ENCODE measurements at regions not wholly inside any gene's neighbourhood (a gene's known extent, or its start where the extent isn't known, plus 50 kb on each side); places are given as distances from the start of the nearest gene placed in this dataset.
"Not testable (repeated sequence)": the region's sequence is repeated elsewhere in the genome, so short reads cannot be mapped to it uniquely, and the experiment has no call there.

DNA sequence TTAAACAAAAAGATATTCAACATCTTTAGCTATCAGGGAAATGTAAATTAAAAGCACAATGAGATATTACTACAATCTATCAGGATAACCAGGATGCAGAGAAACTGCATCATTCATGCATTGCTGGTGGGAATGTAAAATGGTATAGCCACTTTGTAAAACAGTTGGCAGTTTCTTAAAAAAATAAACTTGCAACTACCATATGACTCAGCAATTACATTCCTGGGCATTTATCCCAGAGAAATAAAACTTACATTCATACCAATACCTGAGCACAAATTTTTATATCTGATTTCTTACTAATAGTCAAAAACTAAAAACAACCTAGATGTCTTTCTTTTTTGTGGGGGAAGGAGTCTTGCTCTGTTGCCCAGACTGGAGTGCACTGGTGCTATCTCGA is 190.3 kb upstream of the TAB2 start:
- DNase-seq (ENCODE audit: low spot score), result no peak

DNA sequence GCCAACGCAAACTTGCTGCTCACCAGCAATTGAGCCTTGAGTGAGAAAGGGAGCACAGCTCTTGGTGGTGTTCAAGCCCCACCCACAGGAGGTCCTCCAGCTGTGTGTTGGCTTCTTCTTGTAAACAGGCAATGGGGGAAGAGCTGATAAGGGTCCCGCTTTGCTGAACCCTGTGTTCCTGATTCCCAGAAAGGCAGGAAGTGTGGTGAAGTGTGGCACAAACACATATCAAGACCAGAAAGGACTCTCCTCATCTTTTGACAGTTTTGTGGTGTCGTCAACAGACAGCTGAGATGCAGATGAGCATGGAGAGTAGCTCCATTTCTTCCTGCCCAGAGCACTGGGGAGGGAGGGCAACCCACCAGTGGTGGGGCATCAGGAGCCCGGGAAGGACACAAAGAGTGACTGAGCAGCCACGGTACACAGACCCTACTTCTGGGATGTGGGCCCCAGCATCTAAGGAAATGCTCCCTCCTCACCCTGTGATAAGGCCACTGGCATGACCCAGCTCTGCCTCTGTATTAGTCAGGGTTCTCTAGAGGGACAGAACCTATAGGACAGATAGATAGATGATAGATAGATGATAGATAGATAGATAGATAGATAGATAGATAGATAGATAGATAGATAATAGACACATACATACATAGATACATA is 188.9 kb upstream of the TAB2 start:
- peak; percentile 73 for DNase-seq (ENCODE audit: low spot score)

DNA sequence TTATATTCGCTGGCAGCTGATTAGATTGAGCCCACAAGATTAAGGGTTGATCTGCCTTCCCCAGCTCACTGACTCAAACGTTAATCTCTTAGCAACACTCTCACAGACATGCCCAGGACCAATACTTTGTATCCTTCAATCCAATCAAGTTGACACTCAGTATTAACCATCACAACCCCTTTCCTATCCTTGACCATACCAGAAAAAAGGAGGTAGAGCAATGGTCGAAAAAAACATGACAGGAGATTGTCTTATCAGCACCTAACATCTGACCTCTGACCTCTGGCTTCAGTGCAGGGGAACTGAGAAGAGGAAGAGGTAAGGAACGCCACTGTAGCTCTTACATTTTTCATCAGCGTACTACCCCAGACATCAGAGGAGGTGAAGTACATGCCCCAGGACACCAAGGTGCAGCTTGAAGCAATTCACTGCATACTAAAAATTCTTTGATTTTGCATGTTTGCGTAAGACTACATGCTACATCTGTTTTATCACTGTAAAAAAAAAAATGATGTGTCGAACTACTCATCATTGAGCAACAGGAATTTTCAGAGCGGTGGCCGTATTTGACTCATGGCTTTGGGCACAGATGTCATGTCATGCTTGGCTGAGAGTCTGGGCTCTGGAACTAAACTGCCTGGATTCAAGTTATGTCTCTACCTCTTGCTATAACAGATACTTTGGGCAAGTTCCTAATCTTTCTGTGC is 188.0 kb upstream of the TAB2 start:
- peak; percentile 38 for DNase-seq (ENCODE audit: low spot score)

DNA sequence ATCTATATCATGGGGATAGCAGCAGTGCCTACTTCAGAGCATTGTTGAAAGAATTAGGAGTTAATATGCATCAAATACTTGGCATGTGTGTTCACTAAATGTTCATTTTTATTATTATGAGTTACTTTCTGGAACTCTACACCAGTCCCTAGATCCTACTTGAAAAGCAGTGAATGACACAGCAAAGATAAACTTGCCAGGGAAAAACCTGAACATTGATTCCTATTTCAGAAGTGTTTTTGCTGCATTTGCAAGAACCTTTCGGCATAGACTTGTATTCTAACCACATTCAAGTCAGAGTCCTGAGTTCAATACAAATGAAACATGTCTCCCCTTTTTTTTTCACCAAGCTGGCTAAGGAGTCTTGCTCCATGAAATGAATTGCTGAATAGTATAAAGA is 187.4 kb upstream of the TAB2 start:
- no peak for DNase-seq (ENCODE audit: low spot score)

DNA sequence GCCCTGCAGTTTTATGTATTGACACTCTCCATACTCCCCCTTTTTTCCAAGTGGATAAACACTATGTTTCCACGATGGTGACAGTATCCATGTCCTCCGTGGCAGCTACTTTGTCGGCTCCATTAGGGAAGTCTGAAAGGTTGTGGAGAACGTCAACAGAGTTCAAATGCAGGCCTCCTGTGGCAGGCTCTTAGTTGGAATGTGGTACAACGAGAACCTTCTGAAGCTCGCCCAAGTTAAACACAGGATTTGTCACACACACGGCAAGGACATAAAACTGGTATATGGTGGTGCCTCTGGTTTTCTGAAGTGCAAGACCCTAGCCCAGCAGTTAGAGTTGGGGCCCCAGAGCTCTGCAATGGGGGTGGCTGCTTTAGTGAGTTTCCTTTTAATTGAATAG is 187.0 kb upstream of the TAB2 start:
- no peak for DNase-seq (ENCODE audit: low spot score)

DNA sequence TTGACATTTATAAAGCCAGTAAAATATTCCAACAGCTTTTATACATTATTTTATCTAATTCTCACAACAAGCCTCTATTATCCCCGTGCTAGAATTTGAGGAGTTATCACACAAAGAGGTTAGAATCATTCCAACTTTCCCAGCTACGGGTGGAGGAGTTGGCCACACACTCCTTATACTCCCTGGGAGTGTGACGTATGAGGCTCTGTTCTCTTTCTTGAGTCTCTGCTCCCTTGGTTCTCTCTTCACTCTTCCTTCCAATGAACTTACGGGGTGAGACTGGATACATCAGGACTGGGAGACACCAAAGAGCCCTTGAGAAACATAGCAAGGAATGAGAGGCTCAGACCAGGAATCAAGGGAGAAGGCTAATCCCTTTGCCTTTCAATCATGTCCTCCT is 185.6 kb upstream of the TAB2 start:
- DNase-seq (ENCODE audit: low spot score), result no peak

DNA sequence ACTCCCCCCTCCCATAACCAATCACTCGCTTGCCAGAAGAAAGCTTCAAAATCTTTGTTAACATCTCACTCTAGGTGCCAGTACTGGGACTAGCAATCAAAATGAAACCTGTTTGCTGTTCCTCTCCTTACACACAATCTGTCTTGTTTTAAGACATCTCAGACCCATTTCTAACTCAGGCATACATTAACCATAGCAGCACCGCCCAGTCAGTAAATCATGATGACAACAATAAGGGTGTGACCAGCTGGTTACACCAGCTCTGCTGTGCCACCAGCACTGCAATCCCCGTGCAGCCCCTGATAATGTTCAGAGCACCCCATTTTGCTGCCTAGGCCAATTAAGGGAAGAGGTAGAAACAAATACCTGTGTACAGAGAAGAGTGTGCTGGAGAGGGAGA is 185.2 kb upstream of the TAB2 start:
- peak; percentile 21 for DNase-seq (ENCODE audit: low spot score)

DNA sequence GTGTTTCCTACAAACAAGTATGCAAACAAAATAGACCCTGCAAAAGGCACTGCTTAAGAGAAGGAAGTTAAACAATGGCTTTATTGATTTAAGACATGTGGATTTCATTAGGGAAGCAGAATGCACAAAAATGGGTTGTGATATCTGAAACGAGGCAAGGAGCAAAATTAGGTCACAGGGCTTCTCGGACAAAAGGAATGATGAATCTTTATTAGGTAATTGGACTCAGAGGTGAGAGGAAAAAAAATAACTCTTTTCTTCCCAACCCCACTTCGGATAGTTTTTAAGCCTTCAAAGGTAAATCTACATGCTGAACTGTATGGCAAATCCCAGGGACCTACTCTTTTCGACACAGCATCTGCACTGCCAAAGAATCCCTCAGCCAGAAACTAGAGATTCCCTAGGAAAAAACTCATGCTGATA is 183.0 kb upstream of the TAB2 start:
- no peak for DNase-seq (ENCODE audit: low spot score)

DNA sequence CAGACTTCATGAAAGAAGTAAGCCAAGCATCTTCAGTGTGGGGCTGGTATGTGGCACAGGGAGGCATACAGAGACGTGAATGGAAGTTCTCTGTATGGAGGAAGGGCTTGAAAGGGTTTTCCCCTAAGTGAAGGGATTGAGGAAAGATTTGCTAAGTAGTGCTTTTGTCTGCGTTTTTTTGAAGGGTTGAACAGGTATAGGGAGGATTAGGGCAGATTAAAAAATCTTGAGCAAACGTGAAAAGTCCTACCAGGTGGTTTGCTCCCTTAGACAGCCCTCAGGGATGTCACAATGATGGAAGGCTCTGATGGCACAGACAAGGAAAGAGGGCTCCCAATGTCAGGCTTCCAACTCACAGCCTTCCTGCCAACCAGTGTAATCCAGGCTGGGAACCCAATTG is 181.7 kb upstream of the TAB2 start:
- DNase-seq (ENCODE audit: low spot score), result no peak

DNA sequence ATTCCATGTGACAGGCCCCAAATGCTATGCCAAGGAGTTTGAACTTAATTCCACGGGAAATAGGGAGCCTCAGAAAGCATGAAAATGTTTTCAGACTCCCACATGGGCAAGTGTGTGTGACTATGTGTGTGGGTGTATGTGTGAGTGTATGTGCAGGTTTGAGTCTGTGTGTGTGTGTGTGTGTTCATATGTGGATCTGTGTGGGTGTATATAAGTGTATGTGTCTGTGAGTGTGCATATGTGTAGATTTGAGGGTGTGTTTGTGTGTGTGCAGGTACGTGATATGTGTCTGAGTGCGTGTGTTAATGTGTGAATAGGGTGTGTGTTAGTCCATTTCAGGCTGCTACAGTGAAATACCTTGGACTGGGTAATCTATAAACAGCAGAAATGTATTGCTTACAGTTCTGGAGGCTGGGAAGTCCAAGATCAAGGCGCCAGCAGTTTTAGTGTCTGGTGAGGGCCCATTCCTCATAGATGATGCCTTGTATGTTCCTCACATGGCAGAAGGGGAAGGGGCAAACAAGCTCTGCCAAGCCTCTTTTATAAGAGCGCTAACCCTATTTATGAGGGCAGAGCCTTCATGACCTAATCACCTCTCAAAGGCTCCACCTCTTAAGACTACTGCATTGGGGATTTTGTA is 181.1 kb upstream of the TAB2 start:
- no peak for DNase-seq (ENCODE audit: low spot score)

DNA sequence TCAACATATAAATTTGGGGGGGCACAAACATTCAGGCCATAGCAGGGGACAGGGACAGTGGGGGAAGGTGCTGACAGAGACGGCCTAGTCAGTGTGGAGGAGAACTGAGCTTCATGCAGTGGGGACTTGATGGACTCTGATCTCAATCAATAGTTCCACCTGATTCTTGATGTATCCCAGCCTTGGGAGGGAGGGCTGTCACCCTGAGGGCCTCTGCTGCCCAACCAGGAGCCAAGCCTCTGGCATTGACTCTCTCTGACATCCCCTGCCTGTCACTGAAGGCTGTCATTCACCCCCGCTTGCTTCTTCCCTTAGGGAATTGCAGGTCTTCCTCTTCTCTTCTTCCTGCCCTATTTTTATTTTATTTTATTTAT is 180.6 kb upstream of the TAB2 start:
- DNase-seq (ENCODE audit: low spot score), result no peak

DNA sequence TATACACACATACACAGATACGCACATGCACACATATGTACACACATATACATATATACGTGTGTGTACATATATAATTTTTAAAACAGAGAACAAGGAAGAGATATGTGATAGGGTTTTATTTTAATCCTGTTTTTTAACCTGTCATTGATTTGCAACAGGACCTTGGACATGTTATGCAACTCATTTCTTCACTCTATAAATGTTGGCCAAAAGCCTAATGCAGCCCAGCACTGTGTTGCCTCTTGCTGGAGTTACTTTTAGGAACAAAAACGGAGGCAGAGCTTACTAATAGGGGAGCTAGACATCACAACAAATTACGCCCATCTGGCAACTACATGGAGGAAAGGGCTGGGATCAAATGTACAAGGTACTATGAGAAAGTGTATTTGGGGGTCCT is 179.9 kb upstream of the TAB2 start:
- DNase-seq (ENCODE audit: low spot score), result no peak

DNA sequence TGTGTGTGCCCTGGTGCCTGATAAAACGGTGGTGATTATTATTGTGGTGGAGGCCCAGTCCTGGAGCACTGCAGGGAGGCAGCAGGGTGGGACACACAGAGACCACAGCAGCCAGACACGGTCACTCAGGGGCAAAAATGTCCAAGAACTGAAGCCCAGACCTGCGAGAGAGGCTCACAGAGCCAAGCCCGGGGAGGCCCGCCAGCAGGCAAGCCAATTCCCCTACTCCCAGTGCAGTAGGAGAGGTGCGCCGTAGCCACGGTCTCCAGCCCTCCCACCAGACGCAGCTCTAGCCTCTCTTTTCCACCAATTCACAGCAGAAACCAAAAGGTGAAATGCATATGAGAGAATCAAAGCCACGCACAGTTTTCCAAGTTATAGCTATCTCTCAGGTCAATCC is 179.4 kb upstream of the TAB2 start:
- no peak for DNase-seq (ENCODE audit: low spot score)

DNA sequence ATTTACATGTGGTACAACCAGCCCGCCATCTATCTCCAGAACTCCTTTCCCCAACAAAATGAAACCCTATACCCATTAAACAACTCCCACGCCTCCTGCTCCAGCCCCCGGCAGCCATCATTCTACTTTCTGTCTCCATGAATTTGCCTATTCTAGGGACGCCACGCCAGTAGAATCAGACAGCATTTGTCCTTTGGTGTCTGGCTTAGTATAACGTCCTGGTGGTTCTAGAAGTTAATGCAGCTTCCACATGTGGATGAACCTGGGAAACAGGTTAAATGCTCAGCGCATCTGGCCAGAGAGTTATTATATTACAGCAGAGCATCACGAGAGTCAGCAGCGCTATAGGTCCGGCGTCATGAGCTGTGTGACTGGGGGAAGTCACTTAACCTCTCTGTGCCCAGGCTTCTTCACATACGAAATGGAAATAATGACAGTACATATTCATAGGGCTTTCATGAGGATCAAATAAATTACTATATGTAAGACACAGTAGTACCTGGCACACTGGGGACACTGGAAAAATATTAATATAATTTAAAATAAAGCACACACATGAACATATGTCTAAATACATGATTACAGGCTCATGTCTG is 178.7 kb upstream of the TAB2 start:
- no peak for DNase-seq (ENCODE audit: low spot score)

DNA sequence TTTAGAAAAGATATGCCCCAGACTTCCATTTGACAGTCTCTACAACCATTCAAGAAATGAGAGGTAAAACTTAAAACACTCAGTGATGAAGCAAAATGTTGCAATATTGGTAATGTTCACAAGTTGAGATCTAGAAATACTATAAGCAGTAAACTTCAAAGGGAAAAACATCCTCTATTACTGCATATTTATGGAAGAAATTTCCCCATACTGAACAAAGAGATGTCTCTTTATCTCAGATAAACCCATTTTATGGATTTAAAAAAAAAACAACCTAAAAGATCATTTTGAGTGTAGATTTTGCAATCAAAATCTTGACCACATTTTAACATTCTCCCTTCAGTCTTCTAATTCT is 177.8 kb upstream of the TAB2 start:
- no peak for DNase-seq (ENCODE audit: low spot score)

DNA sequence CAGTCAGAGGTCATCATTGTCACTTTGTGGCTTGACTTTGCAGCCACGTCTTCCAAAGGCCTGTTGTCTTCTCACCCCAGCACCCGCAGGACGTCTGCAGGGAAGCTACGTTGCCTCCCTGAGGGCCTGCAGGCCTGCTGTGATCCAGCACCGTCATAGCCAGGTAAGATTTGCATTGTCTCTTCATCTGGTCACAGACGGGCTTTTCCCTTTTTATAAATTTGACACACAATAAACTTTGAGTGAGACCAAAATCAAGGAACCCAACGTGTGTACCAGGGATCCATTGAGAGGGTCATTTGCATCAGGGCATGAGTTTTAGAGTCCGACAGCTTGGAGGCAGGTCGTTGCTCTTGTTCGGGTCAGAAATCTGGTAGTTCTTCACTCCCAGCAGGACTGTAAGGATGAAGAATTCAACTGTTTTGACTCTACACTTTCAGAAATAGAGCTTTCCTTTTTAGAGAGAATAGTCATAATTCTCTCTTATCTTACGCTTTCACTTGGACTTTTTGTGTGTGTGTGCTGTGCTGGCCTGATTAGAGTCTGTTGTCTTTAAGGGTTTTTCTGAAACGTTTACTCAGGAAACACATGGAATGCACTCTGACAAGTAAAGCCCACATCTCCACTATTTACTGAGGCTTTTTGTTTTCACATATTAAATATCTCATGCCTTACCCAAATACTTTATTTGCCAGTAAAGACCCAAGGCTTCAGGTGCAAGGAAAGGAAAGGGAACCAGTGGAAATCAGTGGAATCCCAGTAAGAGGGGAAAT is 177.2 kb upstream of the TAB2 start:
- peak; percentile 80 for DNase-seq (ENCODE audit: low spot score)

DNA sequence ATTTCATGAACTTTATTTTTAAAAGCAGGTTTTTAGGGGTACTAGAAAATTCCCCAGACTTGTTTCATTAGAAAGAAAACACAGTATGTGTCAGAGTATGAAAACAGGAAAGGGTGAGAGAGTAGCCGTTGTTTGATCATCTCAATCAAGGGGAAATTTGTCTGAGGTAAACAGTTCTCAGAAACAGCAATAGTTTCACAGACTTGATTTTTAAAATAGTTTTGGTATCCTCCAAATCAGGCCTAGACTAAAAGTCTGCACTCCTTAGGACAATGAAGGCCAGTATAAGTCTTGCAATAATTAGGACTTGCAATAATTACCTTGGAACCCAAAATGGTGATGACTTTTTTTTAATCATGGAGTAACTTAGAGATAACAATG is 176.6 kb upstream of the TAB2 start:
- peak; percentile 87 for DNase-seq (ENCODE audit: low spot score)

DNA sequence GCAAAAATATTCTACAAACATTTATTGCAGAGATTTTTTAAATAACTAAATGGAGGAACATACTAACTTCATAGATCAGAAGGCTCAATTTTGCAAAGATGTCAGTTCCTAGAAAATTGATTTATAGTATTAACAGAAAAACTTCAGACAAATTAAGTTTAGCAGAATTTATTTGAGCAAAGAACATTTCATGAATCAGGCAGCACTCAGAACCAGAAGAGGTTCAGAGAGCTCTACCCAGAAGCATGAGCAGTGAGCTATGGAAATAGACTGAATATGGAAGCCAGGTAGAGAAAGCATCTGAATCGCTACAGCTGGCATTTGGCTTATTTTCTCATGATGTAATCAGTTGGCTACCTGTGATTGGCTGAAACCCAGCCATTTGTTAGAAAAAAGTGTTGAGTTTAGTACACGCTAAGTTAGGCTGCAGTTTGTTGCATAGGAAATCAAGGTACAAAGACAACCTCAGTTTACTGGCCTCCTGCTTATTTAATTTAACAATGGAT is 174.5 kb upstream of the TAB2 start:
- DNase-seq (ENCODE audit: low spot score), result no peak

DNA sequence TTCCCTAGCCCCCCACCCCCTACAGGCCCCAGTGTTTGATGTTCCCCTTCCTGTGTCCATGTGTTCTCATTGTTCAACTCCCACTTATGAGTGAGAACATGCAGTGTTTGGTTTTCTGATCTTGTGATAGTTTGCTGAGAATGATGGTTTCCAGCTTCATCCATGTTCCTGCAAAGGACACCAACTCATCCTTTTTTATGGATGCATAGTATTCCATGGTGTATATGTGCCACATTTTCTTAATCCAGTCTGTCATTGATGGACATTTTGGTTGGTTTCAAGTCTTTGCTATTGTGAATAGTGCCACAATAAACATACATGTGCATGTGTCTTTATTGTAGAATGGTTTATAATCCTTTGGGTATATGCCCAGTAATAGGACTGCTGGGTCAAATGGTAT is 171.7 kb upstream of the TAB2 start:
- not testable (repeated sequence) for DNase-seq (ENCODE audit: low spot score)

DNA sequence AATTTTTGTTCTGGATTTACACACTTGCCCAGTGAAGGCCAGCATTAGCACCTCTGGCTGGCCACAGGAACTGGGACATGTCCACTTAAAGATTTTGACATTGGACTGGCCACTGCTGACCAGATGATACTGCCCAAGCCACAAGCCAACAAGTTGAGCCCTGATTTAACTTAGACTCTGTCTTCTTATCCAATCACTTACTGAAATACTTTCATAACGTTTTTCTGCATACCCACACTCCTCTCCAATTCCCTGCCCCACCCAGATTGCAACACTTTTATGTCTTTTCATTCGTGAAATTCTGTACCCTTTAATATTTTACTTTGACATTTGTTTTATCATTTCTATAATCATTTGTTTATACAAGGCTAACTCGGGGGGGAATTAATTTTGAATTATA is 170.3 kb upstream of the TAB2 start:
- no peak for DNase-seq (ENCODE audit: low spot score)

DNA sequence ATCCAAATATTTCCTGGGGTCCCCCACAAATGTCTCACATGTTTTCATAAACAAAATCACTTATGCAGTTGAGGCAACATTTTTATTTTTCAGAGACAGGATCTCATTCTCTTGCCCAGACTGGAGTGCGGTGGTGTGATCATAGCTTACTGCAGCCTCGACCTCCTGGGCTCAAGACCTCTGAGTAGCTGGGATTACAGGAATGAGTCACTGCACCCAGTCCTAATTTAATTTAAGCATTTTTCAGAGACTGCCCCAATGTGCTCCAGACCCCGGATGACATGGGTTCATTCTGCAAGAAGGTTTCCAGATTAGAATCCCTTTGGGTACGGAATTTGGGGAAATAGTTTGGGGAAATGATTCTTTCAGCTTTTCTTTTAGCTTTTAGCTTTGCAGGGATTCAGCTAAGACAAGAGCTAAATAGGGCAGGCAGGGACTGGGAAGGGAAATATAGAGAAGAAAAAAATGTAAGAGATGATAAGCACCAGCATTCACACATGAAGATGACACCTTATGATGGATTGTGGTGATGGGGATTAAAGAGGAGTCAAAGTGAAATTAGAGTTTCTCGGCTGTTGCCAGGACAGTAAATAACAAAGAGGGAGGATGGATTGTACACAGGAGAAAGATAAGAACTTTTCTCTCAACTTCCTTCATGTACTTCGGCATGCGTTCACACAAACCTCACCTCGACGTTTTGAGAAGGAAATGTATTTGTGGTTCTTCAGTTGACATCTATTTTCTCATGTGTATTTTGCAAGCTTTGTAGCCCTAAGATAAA is 169.4 kb upstream of the TAB2 start:
- DNase-seq (ENCODE audit: low spot score), result peak; percentile 82

DNA sequence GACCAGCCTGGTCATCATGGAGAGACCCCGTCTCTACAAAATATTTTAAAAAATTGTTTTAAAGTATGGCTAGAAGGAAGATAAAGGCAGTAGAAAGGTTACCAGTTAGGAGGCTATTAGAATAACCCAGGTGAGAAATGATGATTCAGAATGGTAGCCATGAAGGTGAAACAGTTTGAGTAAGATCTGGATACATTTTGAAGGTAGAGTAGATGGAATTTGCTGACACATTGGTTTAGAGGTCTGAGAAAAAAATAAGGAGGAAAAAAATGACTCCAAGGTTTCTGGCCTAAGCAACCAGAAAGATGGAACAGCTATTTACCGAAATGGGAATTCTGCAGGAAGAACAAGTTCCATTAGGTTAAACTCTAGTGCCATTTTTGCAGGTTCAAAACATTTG is 167.9 kb upstream of the TAB2 start:
- DNase-seq (ENCODE audit: low spot score), result no peak
